OCI-LY3 (cell line): ENCODE measurements at regions not wholly inside any gene's neighbourhood (a gene's known extent, or its start where the extent isn't known, plus 50 kb on each side); places are given as distances from the start of the nearest gene placed in this dataset.

ENCODE experiments used
- EZH2phosphoT487 ChIP-seq: fragments of 200-600 bp; shearing (Covaris generic); IDR thresholded peaks from 2 replicates; pipeline ENCODE4 v1.6.1; 2018; ENCODE audit warnings: antibody characterized with exemption, mixed run types, low read depth
- TF ChIP-seq, protein P1 (sequence below): fragments of 200-600, 300-600 bp; sonication (generic); IDR thresholded peaks from 2 replicates; pipeline ENCODE4 v1.5.1; 2014; ENCODE audit warnings: antibody characterized with exemption, low read length, low read depth

DNA sequence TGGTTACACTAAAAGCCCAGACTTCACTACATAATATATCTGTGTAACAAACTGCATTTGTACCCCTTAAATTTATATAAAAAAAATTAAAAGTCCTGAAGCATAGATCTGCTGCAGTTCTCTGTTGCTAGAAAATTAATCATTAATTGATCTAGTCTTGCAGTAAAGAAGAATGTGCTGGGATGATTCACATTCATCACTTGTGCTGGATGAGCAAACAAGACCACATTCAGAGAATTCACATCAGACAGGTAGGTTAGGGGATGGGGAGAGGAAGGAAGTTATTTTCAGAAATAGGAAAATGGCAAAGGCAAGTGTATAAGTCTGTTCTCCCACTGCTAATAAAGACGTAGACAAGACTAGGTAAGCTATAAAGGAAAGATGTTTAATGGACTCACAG, 1019.0 kb downstream of the KCNMA1 start:
- TF ChIP-seq, protein P1, sequence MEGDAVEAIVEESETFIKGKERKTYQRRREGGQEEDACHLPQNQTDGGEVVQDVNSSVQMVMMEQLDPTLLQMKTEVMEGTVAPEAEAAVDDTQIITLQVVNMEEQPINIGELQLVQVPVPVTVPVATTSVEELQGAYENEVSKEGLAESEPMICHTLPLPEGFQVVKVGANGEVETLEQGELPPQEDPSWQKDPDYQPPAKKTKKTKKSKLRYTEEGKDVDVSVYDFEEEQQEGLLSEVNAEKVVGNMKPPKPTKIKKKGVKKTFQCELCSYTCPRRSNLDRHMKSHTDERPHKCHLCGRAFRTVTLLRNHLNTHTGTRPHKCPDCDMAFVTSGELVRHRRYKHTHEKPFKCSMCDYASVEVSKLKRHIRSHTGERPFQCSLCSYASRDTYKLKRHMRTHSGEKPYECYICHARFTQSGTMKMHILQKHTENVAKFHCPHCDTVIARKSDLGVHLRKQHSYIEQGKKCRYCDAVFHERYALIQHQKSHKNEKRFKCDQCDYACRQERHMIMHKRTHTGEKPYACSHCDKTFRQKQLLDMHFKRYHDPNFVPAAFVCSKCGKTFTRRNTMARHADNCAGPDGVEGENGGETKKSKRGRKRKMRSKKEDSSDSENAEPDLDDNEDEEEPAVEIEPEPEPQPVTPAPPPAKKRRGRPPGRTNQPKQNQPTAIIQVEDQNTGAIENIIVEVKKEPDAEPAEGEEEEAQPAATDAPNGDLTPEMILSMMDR = no peak
- no peak for TF ChIP-seq EZH2phosphoT487
